ENCODE measurements at regions not wholly inside any gene's neighbourhood (a gene's known extent, or its start where the extent isn't known, plus 50 kb on each side); places are given as distances from the start of the nearest gene placed in this dataset.

DNA sequence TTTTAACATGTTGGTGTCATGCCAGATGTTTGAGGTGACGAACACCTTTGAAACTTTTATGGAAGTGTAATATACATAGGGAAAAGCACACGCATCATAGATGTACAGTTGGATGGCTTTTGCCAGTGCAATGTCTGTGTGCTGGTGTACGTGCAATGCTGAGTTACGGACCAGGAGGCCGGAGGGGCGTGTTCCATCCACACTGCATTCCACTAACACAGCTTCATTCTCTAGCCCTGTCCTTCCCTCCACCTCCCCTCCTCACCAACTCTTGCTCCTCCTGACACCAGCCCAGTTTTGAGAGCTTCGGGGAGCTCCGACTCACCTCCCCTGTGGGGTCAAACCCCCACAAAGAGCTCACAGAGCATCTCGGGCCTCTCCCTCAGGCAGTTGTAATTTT is 358.8 kb downstream of the C16orf95 start:
- no peak for DNase-seq (ENCODE audit: low spot score)
- POLR2A ChIA-PET = no interaction called here
- Histone ChIP-seq H3K9me2 (ENCODE audit: insufficient read depth, low read length) (no peaks in the 10 kb centered on the region), H2AFZ (ENCODE audit: low read length) (no peak overlapping the region), H3K9me3 (ENCODE audit: low read length) (no peaks in the 10 kb centered on the region), H3K4me1 (ENCODE audit: insufficient read depth, low read length, poor library complexity, severe bottlenecking) (no peaks in the 10 kb centered on the region), H4K20me1 (ENCODE audit: insufficient read depth, low read length) (no peaks in the 10 kb centered on the region), H3K4me3 (ENCODE audit: low read depth, low read length, poor library complexity, severe bottlenecking) (no peak overlapping the region), H3K36me3 (ENCODE audit: insufficient read depth, low read length) (no peaks in the 10 kb centered on the region), H3K79me2 (ENCODE audit: insufficient read depth, low read depth, low read length) (no peaks in the 10 kb centered on the region), H3K4me2 (ENCODE audit: low read length) (no peak overlapping the region), H3K27ac (ENCODE audit: low read depth, low read length, poor library complexity, severe bottlenecking) (no peak overlapping the region)
- CTCF ChIA-PET (ENCODE audit: unreplicated experiment) = no interaction called here
- intact Hi-C loops (cut with micrococcal nuclease; ENCODE audit: unreplicated experiment) = no loop called here
- BruUV-seq (replicated peaks) = no TSS peak
- TF ChIP-seq, protein P1, sequence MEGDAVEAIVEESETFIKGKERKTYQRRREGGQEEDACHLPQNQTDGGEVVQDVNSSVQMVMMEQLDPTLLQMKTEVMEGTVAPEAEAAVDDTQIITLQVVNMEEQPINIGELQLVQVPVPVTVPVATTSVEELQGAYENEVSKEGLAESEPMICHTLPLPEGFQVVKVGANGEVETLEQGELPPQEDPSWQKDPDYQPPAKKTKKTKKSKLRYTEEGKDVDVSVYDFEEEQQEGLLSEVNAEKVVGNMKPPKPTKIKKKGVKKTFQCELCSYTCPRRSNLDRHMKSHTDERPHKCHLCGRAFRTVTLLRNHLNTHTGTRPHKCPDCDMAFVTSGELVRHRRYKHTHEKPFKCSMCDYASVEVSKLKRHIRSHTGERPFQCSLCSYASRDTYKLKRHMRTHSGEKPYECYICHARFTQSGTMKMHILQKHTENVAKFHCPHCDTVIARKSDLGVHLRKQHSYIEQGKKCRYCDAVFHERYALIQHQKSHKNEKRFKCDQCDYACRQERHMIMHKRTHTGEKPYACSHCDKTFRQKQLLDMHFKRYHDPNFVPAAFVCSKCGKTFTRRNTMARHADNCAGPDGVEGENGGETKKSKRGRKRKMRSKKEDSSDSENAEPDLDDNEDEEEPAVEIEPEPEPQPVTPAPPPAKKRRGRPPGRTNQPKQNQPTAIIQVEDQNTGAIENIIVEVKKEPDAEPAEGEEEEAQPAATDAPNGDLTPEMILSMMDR (conservative IDR thresholded peaks at IDR 0.05; ENCODE audit: low read length) = no peak
- no peak for TF ChIP-seq EZH2phosphoT487 (IDR thresholded peaks at IDR 0.05; ENCODE audit: borderline replicate concordance, low read depth, low read length)

DNA sequence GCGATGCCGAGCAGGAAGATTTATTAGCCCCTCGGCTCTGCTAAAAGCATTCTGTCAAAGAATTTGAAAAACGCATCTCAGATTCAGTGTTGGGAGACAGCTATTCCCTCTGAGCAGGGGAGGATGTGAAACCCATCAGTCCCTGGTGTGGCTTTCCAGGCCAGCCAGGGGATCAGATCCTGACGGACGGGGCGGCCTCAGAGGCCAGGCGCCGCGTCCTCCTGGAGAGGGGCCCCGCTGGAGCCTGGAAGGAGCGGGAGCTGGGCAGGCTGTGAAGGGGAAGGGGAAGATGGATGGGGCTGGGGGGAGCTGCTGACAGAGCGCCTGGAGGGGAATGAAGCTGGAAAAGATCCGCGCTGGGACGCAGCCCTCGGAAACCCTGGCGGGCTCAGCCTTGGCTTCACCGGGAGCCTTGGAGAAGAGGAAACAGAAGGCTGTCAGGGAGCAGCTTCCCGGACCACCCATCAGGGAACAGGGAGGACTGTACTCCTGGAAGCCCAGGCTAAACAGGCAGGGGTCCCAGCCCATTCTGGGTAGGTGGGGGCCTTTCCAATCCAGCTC is 358.0 kb downstream of the C16orf95 start:
- no peak for DNase-seq (ENCODE audit: low spot score)
- intact Hi-C loops (cut with micrococcal nuclease; ENCODE audit: unreplicated experiment) = no loop called here
- BruUV-seq (replicated peaks) = no TSS peak
- ChIA-PET POLR2A (no interaction called here), CTCF (ENCODE audit: unreplicated experiment) (no interaction called here)
- Histone ChIP-seq H3K36me3 (ENCODE audit: insufficient read depth, low read length) (no peaks in the 10 kb centered on the region), H3K4me2 (ENCODE audit: low read length) (no peak overlapping the region), H3K9me3 (ENCODE audit: low read length) (no peaks in the 10 kb centered on the region), H4K20me1 (ENCODE audit: insufficient read depth, low read length) (no peaks in the 10 kb centered on the region), H3K4me3 (ENCODE audit: low read depth, low read length, poor library complexity, severe bottlenecking) (no peak overlapping the region), H3K27ac (ENCODE audit: low read depth, low read length, poor library complexity, severe bottlenecking) (no peak overlapping the region), H3K9me2 (ENCODE audit: insufficient read depth, low read length) (no peaks in the 10 kb centered on the region), H3K4me1 (ENCODE audit: insufficient read depth, low read length, poor library complexity, severe bottlenecking) (no peaks in the 10 kb centered on the region), H3K79me2 (ENCODE audit: insufficient read depth, low read depth, low read length) (no peaks in the 10 kb centered on the region), H2AFZ (ENCODE audit: low read length) (no peak overlapping the region)
- TF ChIP-seq EZH2phosphoT487 (IDR thresholded peaks at IDR 0.05; ENCODE audit: borderline replicate concordance, low read depth, low read length) = no peak
- TF ChIP-seq, protein P1 (conservative IDR thresholded peaks at IDR 0.05; ENCODE audit: low read length) = no peak

DNA sequence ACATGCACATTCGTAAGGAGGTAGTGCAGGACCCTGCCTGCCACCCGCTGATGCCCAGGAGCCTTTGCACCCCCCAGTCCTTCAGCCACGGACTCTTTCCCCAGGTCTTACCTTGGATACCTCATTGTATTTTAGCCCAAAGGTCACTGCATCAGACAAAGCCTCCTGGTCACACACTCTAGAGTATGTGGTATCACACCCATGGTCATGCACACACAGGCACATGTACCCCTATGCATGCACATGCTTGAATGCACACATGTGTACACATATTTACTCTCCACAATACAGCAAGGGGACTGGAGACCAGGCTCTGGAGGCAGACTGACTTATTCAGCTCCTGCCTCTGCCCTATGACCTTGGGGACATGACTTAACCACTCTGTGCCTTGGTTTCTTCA is 357.5 kb downstream of the C16orf95 start:
- no TSS peak for BruUV-seq (replicated peaks)
- Histone ChIP-seq H2AFZ (ENCODE audit: low read length) (no peak overlapping the region), H3K4me1 (ENCODE audit: insufficient read depth, low read length, poor library complexity, severe bottlenecking) (no peaks in the 10 kb centered on the region), H4K20me1 (ENCODE audit: insufficient read depth, low read length) (no peaks in the 10 kb centered on the region), H3K27ac (ENCODE audit: low read depth, low read length, poor library complexity, severe bottlenecking) (no peak overlapping the region), H3K9me3 (ENCODE audit: low read length) (no peaks in the 10 kb centered on the region), H3K36me3 (ENCODE audit: insufficient read depth, low read length) (no peaks in the 10 kb centered on the region), H3K4me2 (ENCODE audit: low read length) (no peak overlapping the region), H3K4me3 (ENCODE audit: low read depth, low read length, poor library complexity, severe bottlenecking) (no peak overlapping the region), H3K9me2 (ENCODE audit: insufficient read depth, low read length) (no peaks in the 10 kb centered on the region), H3K79me2 (ENCODE audit: insufficient read depth, low read depth, low read length) (no peaks in the 10 kb centered on the region)
- ChIA-PET CTCF (ENCODE audit: unreplicated experiment) (no interaction called here), POLR2A (no interaction called here)
- DNase-seq (ENCODE audit: low spot score) = no peak
- intact Hi-C loops (cut with micrococcal nuclease; ENCODE audit: unreplicated experiment) = no loop called here
- TF ChIP-seq, protein P1 (conservative IDR thresholded peaks at IDR 0.05; ENCODE audit: low read length) = no peak
- TF ChIP-seq EZH2phosphoT487 (IDR thresholded peaks at IDR 0.05; ENCODE audit: borderline replicate concordance, low read depth, low read length) = no peak

Measured in OCI-LY7 (cell line).